ENCODE measurements at regions not wholly inside any gene's neighbourhood (a gene's known extent, or its start where the extent isn't known, plus 50 kb on each side); places are given as distances from the start of the nearest gene placed in this dataset.

GRCh38 chr11:70581991-70582885, 183.9 kb downstream of the CTTN start:
- Histone ChIP-seq H3K79me2 (ENCODE audit: insufficient read depth) (no peaks in the 10 kb centered on the region), H3K4me2 (no peak overlapping the region), H3K9me3 (no peaks in the 10 kb centered on the region), H3K27me3 (ENCODE audit: insufficient read depth) (no peaks in the 10 kb centered on the region), H3F3A (replicated peaks; ENCODE audit: insufficient read depth) (no peaks in the 10 kb centered on the region), H3K9me2 (no peaks in the 10 kb centered on the region), H3K27ac (ENCODE audit: low read depth in 2 of 2, low read length in 1 of 2) (peak overlapping the region in 1 of 2 experiments; percentile 60; a peak in 1 of 4 replicates), H2AFZ (ENCODE audit: low read depth) (no peak overlapping the region), H3K4me3 (ENCODE audit: low read depth in 2 of 2, low read length in 1 of 2) (no peak overlapping the region), H3K36me3 (replicated peaks in 1 of 2; ENCODE audit: control insufficient read depth in 1 of 2, insufficient read depth in 2 of 2, low read length in 1 of 2) (no peaks in the 10 kb centered on the region), H4K20me1 (ENCODE audit: insufficient read depth) (no peaks in the 10 kb centered on the region), H3K4me1 (ENCODE audit: control insufficient read depth in 1 of 2, insufficient read depth in 2 of 2, low read depth in 1 of 2, low read length in 1 of 2) (peaks cover 0 to 40% of the 10 kb centered on the region in 2 experiments; a peak in 1 of 4 replicates), H3K9ac (no peak overlapping the region)
- CTCF ChIA-PET = interaction anchor here (0.8 to 1.5 kb wide), 3 partner anchors 9 to 115 kb away, joined by 3 to 4 read pairs (median 3); no protein-coding TSS in a partner anchor
- POLR2A ChIA-PET = interaction anchor here (1.0 to 1.9 kb wide), 4 partner anchors 15 to 81 kb away, joined by 3 to 5 read pairs (median 4); no protein-coding TSS in a partner anchor
- no peak for TF ChIP-seq RFX5 (IDR thresholded peaks at IDR 0.05; ENCODE audit: low read length)
- TF ChIP-seq SMC3 (IDR thresholded peaks at IDR 0.05; ENCODE audit: low read depth, low read length) = no peak
- TF ChIP-seq MEF2A (IDR thresholded peaks at IDR 0.05; ENCODE audit: borderline replicate concordance, low read depth) = no peak
- no peak for TF ChIP-seq EP300 (IDR thresholded peaks at IDR 0.05; ENCODE audit: borderline replicate concordance in 1 of 2, low read depth in 1 of 2, low read length in 1 of 2)
- no peak for TF ChIP-seq RAD21 (IDR thresholded peaks at IDR 0.05; ENCODE audit: low read length)
- TF ChIP-seq, protein P1, sequence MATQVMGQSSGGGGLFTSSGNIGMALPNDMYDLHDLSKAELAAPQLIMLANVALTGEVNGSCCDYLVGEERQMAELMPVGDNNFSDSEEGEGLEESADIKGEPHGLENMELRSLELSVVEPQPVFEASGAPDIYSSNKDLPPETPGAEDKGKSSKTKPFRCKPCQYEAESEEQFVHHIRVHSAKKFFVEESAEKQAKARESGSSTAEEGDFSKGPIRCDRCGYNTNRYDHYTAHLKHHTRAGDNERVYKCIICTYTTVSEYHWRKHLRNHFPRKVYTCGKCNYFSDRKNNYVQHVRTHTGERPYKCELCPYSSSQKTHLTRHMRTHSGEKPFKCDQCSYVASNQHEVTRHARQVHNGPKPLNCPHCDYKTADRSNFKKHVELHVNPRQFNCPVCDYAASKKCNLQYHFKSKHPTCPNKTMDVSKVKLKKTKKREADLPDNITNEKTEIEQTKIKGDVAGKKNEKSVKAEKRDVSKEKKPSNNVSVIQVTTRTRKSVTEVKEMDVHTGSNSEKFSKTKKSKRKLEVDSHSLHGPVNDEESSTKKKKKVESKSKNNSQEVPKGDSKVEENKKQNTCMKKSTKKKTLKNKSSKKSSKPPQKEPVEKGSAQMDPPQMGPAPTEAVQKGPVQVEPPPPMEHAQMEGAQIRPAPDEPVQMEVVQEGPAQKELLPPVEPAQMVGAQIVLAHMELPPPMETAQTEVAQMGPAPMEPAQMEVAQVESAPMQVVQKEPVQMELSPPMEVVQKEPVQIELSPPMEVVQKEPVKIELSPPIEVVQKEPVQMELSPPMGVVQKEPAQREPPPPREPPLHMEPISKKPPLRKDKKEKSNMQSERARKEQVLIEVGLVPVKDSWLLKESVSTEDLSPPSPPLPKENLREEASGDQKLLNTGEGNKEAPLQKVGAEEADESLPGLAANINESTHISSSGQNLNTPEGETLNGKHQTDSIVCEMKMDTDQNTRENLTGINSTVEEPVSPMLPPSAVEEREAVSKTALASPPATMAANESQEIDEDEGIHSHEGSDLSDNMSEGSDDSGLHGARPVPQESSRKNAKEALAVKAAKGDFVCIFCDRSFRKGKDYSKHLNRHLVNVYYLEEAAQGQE (IDR thresholded peaks at IDR 0.05; ENCODE audit: low read depth, low read length) = no peak
- TF ChIP-seq CTCF (IDR thresholded peaks at IDR 0.05) = no peak
- TF ChIP-seq, protein P2, sequence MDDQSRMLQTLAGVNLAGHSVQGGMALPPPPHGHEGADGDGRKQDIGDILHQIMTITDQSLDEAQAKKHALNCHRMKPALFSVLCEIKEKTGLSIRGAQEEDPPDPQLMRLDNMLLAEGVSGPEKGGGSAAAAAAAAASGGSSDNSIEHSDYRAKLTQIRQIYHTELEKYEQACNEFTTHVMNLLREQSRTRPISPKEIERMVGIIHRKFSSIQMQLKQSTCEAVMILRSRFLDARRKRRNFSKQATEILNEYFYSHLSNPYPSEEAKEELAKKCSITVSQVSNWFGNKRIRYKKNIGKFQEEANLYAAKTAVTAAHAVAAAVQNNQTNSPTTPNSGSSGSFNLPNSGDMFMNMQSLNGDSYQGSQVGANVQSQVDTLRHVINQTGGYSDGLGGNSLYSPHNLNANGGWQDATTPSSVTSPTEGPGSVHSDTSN (IDR thresholded peaks at IDR 0.05) = no peak
- TF ChIP-seq TEAD4 (IDR thresholded peaks at IDR 0.05; ENCODE audit: borderline replicate concordance, insufficient read depth) = no peak
- TF ChIP-seq EZH2phosphoT487 (IDR thresholded peaks at IDR 0.05; ENCODE audit: borderline replicate concordance, low read depth) = no peak
- DNase-seq = peak; percentile 89
- 13% methylated on average over 8 of the region's 25 CpGs for WGBS (ENCODE audit: low lambda C conversion rate)

Measured in SK-N-SH (cell line).